ENCODE measurements at regions not wholly inside any gene's neighbourhood (a gene's known extent, or its start where the extent isn't known, plus 50 kb on each side); places are given as distances from the start of the nearest gene placed in this dataset.

DNA sequence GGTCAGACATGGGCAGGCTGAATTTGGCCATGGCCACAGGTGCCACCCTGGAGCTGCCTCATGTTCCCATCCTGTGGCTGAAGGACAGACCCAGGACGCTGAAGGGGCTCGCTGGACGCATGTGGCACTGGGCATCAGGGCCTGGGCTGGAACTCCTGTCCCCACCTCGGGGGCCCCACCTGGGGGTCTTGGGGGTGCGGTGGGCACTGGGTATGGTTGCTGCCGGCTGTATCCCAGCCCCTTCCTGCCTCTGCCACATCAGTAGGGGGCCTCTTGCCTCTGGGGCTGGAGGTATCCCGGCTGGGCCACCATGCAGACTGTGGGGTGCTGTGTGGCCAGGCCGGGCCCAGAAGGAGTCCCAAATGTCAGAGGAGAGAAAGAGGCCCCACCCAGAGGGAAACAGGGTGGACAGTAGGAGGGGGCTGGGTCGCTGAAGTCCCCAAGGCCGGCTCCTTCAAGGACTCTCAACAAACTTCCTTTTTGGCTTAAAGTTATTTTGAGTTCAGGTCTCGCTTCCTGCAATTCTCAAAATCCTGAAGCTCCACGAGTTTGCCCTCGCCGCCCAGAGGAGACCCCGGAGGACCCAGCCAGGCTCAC lies 78.7 kb downstream of the SIK1 start:
- DNase-seq (ENCODE audit: low read depth), result no peak

DNA sequence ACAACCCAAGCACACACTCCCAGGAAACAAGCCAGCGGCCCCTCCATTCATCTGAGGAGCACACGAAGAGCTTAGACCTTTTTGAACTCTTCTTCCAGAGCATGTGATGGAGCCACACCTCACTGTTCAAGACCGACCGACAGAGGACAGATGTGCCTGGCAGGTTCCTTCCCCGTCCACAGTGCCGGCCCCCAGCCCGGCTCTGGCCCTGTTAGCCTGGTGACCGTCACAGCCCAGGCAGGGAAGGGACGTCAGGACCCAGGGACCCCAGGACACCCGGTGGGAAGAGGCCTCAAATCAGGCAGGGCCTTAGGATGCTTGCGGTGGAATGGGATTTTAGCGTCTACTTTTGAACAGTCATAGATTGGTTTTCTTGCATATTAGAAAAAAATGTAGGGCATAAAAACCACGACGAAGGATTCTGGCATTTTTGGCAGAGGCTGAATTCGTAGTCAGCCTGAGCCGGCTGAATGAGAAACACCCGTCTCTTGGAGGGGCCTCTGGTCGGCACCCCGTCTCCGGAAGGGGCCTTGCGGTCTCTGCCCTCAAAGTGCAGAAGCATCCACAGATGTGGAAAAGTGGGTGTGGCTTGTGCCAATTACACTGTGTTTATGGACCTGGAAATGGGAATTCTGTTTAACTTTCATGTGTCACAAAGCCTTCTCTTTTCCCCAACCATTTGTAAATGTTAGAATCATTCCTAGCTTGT lies 79.3 kb downstream of the SIK1 start:
- no peak for DNase-seq (ENCODE audit: low read depth)

DNA sequence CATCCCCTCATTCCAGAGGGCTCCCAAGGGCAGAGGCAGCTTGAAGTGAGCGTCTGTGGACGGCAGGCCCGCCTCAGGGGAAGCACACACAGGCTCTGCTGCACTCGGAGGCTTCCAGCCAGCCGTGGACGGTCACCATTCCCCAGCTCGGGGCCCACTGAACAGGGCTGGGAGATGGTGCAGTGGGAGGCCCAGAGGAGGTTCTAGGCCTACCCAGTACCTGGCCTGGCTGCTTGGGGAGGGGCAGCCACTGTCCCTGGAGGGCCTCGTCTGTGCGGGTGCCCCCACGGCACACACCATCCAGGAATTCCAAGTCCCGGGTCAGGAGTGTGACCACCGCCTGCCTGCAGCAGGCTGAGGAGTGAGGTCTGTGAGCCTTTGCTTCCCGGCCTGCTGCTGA lies 80.4 kb downstream of the SIK1 start:
- DNase-seq (ENCODE audit: low read depth), result no peak

DNA sequence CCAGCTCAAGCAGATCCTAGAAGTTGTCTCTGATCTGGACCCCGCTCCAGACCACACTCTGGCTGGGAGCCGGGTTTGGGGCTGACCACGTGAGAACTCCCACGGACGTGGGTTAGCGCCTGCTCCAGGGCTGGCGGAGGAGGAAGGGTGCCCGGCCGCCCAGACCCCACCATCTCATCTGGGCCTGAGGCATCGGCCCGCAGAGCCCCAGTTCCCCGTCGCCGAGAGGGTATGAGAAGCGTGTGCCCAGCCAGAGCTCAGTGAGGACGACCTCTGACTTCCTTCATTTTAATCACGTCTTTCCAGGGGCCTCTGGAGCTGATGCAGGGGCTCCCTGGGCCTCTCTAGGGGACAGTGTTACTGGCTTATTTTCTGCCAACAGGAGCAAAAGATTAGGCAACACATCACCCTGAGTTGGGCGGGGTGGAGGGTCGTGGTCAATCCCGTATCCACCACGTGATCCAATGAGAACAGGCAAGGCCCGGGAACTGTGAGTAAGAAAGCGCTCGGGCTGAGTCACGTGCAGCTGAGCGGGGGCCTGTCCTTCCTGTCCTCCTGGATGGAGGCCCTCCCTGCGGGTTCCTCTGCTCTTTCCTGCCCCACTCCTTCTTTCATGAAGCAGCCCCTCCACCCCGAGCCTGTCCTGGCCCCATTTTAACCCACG lies 81.1 kb downstream of the SIK1 start:
- DNase-seq (ENCODE audit: low read depth), result no peak

DNA sequence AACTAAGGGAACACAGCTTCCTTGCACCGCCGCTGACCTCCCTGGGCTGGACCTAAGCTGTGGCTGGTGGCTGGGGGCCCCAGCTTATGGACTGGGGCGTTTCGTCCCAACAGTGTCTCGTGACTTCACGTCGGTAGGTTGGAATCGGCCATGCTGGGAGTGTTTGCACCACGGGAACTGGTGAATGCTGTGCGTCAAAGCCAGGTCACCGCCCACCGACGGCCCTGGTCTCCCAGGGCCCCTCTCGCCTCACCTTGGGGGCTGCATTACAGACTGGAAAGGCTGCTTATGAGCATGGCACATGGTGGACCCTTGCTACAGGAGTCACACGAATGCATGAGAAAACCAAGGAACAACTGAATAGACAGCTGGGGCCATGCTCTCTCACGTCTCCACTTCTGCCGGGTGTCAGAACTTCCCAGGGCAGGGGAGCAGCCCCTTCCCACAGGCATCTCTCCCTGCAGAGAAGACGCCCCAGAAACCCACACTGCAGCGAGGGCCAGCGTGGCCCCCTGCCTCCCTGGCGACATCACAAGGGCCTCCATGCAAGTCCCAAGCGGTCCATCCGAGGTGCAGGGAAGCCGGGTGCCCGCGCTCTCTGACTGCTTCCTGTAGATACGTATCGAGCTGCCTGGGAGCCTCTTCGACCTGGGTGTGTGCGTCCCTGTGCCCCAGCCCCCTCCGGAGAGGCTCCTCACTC lies 81.7 kb downstream of the SIK1 start:
- no peak for DNase-seq (ENCODE audit: low read depth)

DNA sequence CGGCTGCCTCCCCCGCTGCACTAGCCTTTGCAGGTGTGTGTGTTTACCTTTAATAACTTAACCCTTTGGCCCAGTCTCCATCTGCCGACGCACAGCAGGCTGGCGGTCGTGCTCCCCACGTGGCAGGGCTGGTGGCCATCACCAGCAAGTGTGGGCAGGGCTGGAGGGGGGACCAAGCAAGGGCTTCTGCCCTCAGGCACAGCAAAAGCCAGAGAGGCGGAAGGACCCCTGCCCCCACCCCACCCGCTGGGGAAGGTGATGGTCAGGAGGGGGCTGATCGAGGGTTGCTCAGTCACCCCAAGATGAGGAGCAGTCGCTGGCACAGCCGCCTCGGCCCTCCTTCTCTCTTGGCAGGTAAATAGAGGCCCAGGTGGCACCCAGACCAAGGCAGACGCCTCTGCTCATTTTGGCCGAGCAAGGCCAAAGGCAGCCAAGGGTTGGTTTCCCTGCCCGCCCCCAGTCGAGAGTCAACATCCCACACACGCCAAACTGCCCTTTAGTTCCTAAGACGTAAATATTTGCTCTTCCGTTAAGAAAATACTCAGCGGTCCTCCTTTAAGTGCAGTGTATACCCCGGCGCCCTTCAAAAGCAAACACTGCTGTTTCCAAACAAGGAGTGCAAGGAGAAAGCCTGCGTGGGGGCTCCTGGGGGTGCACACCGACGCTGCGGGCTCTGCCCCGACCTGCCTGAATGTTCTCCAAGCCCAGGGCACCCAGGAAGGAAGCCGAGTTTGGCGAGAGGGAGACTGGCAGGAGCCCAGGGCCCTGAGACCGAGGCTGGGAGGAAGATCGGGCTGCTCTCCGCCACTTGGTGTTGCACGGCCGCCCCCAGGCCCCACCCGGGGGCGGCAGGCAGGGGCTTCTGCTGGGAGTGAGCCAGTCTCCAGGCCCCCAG lies 82.7 kb downstream of the SIK1 start:
- no peak for DNase-seq (ENCODE audit: low read depth)

DNA sequence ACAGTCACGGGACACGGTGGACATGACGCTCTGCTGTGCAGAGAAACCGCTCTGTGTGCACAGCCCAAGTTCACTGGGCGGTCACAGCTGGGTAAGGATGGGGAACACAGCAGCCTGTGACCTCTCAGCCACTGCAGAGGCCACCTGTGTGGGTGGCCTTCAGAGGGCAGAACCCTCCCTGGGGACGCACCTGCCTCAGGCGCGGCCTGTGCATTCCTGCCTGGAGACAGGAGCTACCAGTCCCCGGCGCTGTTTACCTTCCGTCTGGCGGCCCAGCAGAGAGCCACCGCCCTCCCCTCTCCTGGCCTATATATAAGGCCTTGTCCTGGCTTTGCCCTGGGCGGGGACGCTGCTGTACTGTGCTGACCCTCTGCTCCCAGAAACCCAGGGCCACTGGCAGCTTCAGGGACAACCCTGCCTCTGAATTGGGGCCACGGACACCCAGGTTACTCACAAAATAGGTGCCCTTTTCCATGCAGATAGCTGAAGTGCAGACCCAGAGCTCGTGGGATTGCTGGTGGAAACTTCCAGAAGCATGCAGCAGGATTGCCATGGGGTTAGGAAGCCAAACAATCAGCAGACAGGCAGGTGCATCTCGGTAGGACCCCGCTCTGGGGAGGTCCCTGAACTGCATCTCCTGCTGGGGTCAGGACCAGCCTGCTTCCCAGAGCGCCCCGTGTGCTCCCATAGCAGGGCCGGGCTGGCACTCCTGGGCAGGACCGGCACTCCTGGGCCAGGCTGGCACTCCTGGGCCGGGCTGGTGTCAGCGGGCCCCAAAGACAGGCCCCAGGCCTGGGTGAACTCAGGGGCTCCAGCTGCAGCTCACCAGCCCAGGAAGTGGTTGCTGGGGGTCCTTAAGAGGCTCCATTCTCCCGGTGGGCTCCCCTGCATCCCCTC lies 83.6 kb downstream of the SIK1 start:
- no peak for DNase-seq (ENCODE audit: low read depth)

DNA sequence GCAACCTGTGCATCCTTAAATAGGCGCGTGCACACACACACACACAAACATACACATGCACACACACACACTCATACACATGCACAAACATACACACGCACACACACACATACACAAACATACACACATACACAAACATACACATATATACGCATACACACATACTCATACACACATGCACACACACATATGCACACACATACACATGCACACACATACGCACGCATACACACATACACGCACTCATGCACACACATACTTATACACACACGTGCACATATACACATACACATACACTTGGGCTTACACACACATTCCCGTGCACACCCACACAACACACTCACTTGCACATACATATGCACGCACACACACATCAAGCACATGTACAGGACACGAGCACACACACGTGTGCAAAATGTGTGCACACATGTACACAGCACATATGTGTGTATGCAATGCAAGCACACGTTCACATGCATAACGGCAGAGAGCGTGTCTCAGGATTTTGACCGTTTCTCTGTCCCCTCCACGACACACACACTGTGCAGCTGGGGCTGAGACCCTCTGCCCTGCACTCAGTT lies 84.5 kb downstream of the SIK1 start:
- no peak for DNase-seq (ENCODE audit: low read depth)

DNA sequence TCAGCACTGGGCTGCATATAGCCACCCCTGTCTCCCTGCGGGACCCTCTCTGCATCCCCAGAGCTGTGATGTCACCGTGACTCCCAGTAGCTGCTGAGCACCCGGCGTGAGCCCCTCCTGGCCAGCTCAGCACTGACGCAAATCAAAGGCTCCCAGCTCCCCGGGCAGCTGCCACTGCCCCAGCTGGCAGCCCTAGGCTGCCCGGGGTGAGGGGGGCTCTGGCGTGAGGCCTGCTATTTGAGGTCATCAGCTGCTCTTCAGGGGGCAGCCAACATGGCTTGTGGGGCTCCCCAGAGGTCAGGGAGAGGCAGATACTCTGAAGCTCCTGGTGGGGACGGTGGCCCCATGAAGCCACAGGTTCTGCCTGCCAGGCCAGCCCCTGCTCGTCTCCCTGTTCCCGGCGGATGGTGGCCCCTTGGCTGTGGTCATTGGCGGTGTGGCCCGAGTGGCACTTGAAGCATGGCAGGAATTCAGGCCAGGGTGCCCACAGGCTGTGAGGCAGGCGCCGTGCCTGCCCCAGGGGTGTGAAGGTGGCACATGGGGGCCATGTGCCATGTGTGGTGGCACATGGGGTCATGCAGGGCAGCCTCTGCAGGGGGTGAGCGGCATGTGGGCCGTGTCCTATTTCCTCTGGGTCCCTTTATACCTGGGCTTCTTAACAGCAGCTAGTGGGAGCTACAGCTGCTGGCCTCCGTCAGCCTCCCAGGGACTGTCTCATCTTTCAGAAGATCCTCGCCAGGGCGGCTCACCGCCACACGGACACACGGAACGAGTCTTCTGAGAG lies 85.4 kb downstream of the SIK1 start:
- no peak for DNase-seq (ENCODE audit: low read depth)

DNA sequence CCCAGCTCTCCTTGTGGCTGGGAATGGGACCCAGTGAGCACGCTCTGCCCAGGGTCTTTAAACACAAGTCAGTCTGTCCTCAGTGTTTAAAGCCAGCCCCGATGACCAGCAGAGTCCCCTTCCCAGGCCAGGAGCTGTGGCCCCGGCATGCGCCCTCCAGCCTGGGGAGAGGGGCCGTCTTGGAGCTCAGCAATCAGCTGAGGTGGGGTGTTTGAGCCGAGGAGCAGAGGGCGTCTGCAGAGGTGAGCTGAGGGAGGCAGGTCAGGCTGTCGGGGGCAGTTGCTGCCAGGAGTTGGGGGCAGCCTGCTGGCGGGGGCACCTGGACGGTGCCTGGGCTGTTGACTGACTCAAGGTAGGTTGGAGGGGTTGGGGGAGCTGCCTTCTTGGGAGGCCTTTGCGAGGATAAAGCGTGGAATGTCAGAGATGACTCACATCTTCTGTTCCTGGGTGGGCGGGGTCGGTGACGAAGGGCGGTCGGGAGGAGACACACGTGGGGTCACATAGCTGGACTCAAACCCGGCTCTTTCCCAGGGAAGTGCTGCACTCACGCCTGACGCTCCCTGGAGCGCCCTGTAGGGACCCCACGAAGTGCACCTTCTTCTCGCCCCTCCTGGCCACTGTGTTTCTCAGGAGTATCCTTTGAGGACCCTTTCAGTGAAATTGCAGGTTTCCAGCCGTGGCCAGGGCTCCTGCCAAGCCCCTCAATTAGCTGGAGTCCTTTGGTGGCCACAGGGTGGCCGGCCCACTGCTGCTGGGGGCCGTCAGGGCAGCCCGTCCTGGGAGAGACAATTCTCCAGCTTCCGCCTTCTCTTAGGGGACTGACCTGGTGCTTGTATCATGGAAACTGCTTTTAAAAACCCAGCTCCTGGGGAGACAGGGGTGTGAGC lies 86.2 kb downstream of the SIK1 start:
- no peak for DNase-seq (ENCODE audit: low read depth)

DNA sequence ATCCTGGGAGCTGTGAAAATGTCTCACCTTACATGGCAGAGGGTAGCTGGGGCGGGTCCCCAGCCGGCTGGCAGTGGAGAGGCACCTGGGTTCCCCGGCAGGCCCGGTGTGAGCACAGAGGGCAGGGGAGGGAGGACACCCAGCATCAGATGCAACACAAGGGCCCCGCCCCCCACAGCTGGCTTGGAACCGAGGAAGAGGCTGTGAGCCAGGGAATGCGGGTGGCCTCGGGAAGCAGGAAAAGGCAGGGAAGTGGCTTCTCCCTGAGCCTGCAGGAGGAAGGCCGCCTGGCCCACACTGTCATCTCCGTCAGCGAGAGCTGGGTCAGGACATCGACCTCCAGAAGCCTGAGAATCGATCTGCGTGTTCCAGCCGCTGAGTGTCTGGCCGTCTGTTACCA lies 87.3 kb downstream of the SIK1 start:
- no peak for DNase-seq (ENCODE audit: low read depth)

DNA sequence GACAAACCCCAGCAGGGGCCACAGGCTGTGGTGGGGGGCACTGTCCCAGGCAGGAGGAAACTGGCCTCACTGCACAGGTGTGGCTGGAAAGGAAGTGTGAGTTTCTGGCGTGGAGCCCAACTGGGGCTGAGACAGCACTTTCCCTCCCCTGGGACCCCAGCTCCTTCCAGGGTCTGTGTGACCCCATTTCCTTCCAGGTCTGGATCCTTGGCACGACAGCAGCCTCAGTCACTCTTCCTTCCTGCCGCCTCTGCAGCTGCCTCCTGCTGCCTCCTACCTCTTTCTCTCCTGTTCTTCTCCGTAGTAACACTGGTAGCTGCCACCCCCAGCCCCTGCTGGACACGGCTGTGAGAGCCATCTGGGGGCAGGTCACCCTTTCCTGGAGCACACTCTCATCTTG lies 88.0 kb downstream of the SIK1 start:
- no peak for DNase-seq (ENCODE audit: low read depth)

DNA sequence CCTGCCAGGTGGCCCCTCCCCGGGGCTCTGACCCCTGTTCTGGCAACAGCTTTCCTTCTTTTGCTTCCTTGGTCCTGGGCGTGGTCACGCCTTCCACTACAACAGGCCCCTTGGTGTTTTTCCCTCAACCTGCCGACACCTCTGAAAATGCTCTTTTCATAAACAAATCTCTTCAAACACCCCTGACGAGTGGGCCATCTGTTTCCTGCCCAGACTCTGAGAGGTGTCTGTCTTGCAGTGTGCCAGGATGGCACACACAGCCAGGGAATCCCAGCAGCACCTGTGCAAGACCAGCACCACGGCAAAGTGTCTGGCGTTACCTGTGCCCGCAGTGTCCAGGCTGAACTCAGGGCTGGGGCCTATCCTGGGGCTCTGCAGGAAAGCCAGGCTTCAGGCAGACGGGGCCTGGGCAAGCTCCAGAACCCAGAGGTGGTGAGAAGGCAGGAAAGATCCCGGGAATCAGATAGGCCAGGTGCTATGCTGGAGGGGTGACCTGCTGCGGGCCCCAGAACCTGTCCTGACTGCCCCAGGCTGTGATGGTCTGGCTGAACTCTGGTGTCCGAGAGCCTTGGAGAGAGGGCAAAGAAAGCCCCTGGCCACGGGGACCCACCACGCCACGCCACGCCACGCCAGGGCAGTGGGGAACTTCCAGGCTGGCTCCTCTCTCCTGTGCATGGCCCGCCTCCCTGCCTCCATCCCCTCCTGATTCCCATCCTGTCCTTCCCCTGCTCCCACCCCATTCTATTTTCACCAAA lies 88.9 kb downstream of the SIK1 start:
- no peak for DNase-seq (ENCODE audit: low read depth)

DNA sequence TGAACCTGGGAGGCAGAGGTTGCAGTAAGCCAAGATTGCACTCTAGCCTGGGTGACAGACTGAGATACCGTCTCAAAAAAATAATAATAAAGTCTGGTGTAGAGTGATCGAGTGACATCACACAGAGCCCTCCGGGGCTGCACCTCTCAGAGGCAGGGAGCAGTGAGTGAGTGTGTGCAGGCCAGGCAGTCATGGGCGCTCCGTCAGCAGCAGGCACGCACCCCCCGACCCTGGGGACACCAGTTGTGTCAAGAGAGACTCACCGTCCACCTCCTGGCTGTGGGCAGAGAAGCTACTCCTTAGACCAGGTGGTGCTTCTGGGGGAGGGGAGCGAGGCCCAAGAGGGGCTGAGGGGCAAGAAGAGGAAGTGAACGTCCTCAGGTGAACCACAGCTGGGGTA lies 91.8 kb downstream of the SIK1 start:
- DNase-seq (ENCODE audit: low read depth), result no peak

DNA sequence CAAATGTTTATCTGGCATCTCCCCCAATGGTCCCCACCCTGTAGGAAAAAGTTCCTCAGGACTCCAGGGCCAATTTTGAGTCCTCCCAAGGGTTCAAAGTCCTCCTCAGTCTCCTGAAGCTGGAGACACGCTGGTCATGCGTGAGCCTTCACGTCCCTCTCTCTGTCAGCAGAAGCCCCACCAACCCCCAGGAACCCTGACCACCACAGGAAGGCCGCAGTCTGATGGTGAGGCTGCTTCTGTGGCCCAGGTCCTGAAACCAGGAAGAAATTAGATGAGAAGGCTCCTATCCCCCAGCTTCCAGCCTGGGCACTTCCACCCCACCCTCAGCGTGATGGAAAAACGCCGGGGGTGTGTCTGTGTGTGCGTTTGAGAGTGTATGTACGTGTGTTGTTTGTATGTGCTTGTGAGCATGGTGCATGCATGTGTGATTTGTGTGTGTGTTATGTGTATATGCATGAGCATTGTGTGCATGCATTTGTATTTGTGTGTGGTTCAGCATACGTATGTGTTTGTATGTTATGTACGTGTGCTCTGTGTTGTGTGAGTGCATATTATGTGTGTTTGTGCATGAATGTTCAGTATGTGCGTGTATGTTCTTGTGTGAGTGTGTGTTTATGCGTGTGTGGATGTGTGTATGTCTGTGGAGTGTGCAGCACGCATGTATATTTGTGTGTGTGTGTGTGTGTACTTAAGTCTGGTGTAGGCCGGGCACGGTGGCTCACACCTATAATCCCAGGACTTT lies 92.5 kb downstream of the SIK1 start:
- DNase-seq (ENCODE audit: low read depth), result no peak

DNA sequence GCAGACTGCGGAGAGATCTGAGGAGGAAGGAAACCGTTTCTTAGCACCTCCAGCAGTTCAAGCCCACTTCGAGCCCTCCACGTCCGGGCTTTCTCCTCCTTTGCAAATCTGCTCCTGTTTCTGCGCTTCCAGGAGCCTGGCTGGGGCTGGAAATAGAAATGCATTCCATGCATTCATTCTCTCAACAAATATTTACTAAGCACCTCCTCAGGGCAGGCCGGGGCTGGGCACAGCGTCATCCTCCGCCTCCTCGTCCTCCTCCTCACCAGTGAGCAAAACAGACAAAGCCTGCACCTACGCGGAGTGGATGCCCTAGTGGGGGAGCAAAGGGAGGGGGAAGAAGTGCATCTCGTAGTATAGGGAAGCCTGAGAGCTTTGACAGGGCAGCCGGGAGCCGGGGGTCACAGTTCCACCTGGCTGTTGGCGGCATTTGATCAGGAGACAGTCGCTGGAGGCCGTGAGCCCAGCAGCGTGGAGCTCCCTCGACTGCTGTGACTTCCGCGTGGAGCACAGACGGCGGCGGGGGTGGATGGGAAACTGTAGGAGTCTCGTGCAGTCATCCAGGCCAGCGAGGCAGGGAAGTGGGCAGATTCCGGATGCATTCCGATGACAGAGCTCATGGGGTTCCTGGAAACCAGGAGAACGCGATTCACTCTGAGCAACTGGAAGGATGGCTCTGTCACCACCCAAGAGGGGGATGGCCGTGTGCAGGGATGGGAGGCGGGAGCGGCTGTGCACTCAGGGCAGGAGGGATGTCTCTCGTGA lies 93.5 kb downstream of the SIK1 start:
- no peak for DNase-seq (ENCODE audit: low read depth)

All from activated T-cell treated with anti-CD3 and anti-CD28 coated beads for 1 hour (primary cell).